Cardiac fibroblast (primary cell): ENCODE measurements at regions not wholly inside any gene's neighbourhood (a gene's known extent, or its start where the extent isn't known, plus 50 kb on each side); places are given as distances from the start of the nearest gene placed in this dataset.

Source experiments
- DNase-seq, 2 donors: peaks; one replicate each; pipeline versions ENCODE4 v3.0.0 to v3.0.0-alpha.2; 2010; ENCODE audit warnings: low read depth in 2 of 2
- H3K4me3 ChIP-seq, 2 donors: replicated peaks in 1 of 2; 1 replicate in 1 of 2; 2 replicates in 1 of 2; pipeline ENCODE4 v1.5.1; 2011; ENCODE audit warnings: low read depth in 2 of 2, low read length in 2 of 2, mild to moderate bottlenecking in 2 of 2, moderate library complexity in 1 of 2
- TF ChIP-seq, protein P1 (sequence below): IDR thresholded peaks from one replicate; pipeline ENCODE4 v1.5.1; 2011; ENCODE audit warnings: low read depth, mild to moderate bottlenecking, low read length, inconsistent platforms

GRCh38 chr6:137413482-137413881 is 80.7 kb downstream of the OLIG3 start:
- DNase-seq: no peak
- H3K4me3 ChIP-seq: no peak overlapping the region
- TF ChIP-seq, protein P1, sequence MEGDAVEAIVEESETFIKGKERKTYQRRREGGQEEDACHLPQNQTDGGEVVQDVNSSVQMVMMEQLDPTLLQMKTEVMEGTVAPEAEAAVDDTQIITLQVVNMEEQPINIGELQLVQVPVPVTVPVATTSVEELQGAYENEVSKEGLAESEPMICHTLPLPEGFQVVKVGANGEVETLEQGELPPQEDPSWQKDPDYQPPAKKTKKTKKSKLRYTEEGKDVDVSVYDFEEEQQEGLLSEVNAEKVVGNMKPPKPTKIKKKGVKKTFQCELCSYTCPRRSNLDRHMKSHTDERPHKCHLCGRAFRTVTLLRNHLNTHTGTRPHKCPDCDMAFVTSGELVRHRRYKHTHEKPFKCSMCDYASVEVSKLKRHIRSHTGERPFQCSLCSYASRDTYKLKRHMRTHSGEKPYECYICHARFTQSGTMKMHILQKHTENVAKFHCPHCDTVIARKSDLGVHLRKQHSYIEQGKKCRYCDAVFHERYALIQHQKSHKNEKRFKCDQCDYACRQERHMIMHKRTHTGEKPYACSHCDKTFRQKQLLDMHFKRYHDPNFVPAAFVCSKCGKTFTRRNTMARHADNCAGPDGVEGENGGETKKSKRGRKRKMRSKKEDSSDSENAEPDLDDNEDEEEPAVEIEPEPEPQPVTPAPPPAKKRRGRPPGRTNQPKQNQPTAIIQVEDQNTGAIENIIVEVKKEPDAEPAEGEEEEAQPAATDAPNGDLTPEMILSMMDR: no peak

- no peak overlapping the region for H3K4me3 ChIP-seq
- no peak for DNase-seq
- TF ChIP-seq, protein P1: no peak
These were observed 81.6 kb downstream of the OLIG3 start for GRCh38 chr6:137412562-137412961.

GRCh38 chr6:137409266-137409777 is 84.9 kb downstream of the OLIG3 start:
- DNase-seq: no peak
- TF ChIP-seq, protein P1: no peak

GRCh38 chr6:137407816-137408215 is 86.4 kb downstream of the OLIG3 start:
- DNase-seq: no peak
- no peak overlapping the region for H3K4me3 ChIP-seq
- TF ChIP-seq, protein P1: no peak

More at GRCh38 chr6:137409266-137409777, 84.9 kb downstream of the OLIG3 start:
- no peak overlapping the region for H3K4me3 ChIP-seq

DNA sequence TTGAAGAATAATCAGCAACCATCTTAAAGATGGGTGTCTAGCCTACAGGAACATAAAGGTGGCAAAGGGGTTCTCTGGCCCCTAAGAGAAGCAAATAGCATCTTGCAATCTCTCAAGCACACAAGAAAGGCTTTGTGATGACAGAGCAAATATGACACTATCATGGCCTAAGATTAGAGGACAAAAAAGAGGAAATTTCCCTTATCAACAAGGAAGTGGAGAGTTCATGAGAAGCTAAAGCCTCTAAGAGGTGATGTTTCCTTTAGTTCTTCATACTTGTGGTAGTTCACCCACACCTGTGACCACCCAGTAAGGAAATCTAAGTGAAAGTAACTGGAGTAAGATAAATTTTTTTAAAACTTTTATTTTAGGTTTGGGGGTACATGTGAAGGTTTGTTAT is 88.4 kb downstream of the OLIG3 start:
- TF ChIP-seq, protein P1: no peak
- H3K4me3 ChIP-seq: no peak overlapping the region
- DNase-seq: no peak

DNA sequence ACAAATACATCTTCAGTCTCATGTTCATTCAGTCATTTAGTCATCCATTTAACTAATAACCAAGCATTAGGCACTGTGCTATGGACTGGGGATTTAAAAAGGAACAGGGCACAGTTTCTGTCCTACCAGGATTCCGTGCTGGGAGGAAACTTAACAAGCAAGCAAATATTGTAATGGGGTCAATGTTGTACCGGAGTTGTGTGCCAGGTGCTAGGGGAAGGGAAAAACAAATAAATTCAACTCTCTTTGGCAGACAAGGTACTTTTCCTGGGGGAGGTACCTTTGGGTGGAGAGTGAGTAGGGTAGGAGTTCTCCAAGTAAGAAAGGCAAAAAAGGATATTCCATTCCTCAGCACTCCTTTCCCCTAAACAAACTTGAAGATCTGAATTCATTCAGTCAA is 90.3 kb downstream of the OLIG3 start:
- DNase-seq: no peak
- TF ChIP-seq, protein P1: no peak
- no peak overlapping the region for H3K4me3 ChIP-seq

- TF ChIP-seq, protein P1: no peak
- no peak overlapping the region for H3K4me3 ChIP-seq
These were observed 90.8 kb downstream of the OLIG3 start for GRCh38 chr6:137403443-137403842.

More at GRCh38 chr6:137403443-137403842, 90.8 kb downstream of the OLIG3 start:
- DNase-seq: no peak
